ENCODE measurements at regions not wholly inside any gene's neighbourhood (a gene's known extent, or its start where the extent isn't known, plus 50 kb on each side); places are given as distances from the start of the nearest gene placed in this dataset.

- TF ChIP-seq ZNF8 (CRISPR knock-in tag; IDR thresholded peaks at IDR 0.05) (no peak), PATZ1 (CRISPR knock-in tag; IDR thresholded peaks at IDR 0.05; ENCODE audit: borderline replicate concordance) (no peak), TSHZ2 (CRISPR knock-in tag; IDR thresholded peaks at IDR 0.05) (no peak), ESRRG (CRISPR knock-in tag; IDR thresholded peaks at IDR 0.05) (no peak), OSR1 (CRISPR knock-in tag; IDR thresholded peaks at IDR 0.05) (no peak), CSRNP3 (CRISPR knock-in tag; IDR thresholded peaks at IDR 0.05) (no peak)
These were observed 193.6 kb upstream of the GRM7 start for GRCh38 chr3:6667354-6667753.
